GM18951 (cell line): ENCODE measurements at regions not wholly inside any gene's neighbourhood (a gene's known extent, or its start where the extent isn't known, plus 50 kb on each side); places are given as distances from the start of the nearest gene placed in this dataset.

Experiments used
- POLR2A ChIP-seq: IDR thresholded peaks from 4 replicates; pipeline ENCODE4 v1.6.1; 2011; ENCODE audit warnings: mild to moderate bottlenecking; ENCODE audit not compliant: insufficient read length, insufficient read depth; ENCODE audit errors: extremely low read depth
- in situ Hi-C: fragments of 300-500 bp; cut with MboI; formaldehyde crosslinking; loops from one replicate; pipeline ENCODE4 v1.12.0; 2022; ENCODE audit warnings: low sequenced_read_pairs, mixed read lengths, inconsistent platforms; ENCODE audit not compliant: unreplicated experiment

DNA sequence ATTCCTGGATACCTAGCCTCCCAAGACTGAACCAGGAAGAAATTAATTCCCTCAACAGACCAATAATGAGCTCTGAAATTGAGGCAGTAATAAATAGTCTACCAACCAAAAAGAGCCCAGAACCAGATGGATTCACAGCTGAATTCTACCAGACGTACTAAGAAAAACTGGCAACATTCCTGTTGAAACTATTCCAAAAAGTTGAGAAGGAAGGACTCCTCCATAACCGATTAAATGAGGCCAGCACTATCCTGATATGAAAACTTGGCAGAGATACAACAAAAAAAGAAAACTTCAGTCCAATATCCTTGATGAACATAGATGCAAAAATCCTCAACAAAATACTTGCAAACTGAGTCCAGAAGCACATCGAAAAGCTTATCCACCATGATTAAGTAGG lies 392.5 kb upstream of the GRAMD2B start:
- in situ Hi-C loops, result no loop called here
- no peak for TF ChIP-seq POLR2A

DNA sequence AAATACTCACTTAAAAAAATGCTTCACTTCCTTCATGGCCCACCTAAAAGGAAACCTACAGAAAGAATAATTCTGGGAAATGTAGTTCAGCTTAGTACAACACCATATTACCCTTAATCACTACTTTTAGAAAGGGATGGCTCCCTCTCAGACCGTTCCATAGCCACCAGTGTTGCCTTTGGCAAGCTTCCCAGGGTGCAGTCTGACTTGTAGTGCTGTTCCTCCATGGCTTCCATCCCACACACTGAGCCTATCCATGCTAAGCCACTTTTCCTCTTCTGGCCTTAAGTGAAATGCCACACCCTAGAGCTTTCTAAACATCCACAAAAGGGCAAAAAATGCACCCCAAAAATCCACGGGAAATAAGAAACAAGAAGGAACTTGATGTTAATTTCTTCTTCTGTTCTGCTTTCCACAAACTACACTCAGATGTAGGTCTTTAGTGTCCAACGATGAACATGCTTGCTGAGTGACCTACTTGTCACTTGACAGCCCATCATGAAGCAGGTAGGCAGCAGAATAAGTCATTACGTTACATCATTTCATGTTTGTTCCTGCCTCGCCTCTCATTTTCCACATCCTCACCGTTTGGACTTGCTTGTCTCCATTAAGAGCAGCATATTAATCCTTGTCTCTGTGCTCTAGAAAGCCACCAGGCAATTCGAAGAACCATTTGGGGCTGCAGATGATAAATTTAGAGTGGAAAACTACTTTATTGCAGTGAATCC lies 391.1 kb upstream of the GRAMD2B start:
- in situ Hi-C loops, result no loop called here
- no peak for TF ChIP-seq POLR2A

DNA sequence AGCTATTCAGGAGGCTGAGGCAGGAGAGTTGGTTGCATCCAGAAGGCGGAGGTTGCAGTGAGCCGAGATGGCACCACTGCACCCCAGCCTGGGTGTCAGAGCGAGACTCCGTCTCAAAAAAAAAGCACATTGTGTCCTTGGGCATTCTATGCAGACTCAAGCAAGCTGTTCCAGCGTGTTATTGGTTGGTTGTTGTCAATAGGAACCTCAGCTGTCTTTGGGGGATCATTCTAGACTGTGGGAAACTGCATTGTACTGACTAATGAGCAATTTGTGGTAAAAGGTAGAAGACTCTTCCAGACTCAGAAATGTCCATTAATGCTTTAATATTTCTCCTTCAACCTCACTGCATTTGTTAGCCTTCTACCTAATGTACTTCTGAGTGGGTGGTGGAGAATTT lies 379.5 kb upstream of the GRAMD2B start:
- TF ChIP-seq POLR2A, result no peak
- in situ Hi-C loops, result no loop called here

DNA sequence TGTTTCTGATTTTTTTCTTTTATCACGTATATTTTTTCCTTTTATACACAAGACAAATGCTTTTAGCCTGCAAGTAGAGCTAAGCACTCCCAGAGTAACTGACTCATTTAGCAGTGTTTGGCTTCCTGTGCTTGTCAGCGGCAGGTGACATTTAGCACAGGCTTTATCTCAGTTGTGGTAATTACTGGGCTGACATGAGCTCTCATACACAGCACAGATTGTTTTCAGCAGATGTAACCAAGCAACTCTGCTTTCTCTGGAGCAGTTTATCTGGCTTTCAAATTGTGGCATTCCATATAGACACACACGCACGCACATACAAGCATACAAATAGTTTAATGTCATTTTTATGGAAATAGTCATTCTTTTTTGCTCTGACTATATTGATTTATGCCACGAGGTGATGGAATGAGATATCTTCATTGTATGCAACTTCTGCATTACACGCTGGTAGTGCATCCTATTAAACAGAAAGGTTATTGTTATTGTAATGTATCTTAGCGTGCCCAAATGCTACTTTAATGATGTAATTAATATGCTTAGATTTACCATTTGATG lies 379.0 kb upstream of the GRAMD2B start:
- TF ChIP-seq POLR2A, result no peak
- in situ Hi-C loops, result no loop called here

DNA sequence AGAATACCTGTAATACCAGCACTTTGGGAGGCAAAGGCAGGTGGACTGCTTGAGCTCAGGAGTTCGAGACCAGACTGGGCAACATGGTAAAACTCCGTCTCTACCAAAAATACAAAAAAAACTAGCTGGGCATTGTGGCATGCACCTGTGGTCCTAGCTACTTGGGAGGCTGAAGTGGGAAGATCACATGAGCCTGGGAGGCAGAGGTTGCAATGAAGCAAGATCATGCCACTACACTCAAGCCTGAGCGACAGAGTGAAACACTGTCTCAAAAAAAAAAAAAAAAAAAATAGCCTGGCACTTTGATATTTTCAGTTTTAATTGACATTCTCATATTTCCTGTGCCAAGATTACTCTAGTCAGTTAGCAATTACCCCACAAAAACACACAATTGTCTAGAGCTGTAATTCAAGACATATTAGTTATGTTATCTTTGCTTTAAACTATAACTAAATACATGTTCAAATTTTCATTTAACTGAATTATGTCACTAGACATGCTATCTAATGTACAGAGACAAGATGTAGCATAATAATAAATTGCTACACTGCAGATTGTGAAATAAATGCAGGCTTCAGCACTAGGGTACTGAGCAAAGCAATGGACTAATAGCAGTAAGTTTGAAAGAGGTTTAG lies 378.2 kb upstream of the GRAMD2B start:
- no peak for TF ChIP-seq POLR2A
- in situ Hi-C loops, result no loop called here

DNA sequence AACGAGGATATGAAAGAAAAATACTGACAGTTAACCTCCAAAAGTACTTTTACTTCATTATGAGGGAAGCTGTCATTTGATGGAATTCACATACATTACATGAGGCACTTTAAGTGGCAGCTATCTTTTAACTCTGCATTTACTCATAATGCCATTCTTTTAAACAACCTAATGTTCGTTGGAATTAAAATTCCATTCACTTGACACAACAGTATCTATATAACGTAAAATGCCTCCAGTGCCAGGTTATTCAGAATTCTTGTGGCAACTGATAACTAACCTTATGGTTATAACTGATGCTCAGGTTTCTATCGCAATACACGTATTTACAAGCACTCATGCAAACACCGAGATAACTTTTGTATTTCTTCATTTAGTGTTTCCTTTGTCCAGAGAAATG lies 376.9 kb upstream of the GRAMD2B start:
- TF ChIP-seq POLR2A, result no peak
- in situ Hi-C loops, result no loop called here

DNA sequence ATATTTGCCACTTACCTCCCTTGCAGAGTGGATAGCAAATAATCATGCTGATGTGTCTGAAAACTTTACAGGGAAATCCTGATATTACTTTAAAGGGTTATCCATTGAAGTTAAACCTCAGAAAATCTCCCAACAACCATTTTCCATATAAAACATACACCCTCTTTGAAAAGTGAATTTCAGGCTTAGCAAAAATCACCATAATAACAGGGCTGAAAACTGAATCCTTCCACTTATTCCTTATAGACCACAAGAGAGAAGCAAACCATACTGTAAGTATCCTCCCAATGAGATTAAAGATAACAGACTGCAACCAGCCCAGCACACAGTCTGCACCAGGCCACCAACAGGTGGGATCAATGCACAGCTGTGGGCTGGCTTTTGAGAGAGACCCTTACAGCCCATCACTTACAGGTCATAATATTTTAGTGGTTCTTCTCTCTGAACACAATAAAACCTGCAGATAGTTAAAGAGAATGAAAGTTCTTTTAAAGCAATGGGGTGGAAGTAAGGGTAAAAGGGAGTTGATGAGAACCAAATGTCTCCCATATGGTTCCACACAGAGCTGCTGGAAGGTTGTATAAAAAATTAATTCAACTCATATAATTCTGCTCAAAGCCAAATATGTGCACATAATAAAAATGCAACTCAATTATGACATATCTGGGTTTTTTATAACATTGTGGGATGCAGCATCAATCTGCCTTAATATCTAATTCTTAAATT lies 376.2 kb upstream of the GRAMD2B start:
- TF ChIP-seq POLR2A, result no peak
- in situ Hi-C loops, result no loop called here

DNA sequence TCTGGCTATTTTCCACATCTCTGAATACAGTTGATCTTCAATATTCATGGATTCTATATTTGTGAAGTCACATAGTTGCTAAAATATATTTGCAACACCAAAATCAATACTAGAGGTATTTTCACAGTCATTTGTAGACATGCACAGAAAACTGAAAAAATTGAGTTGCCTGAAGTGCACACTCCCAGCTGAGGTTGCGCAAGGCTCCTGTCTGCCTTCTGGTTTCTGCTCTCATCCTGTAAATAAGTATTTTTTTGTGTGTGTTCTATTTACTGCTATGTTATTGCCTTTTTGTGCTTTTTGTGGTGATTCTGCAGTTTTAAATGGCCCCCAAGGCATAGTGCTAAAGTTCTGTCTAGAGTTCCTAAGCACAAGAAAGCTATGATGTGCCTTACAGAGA lies 371.1 kb upstream of the GRAMD2B start:
- in situ Hi-C loops, result no loop called here

DNA sequence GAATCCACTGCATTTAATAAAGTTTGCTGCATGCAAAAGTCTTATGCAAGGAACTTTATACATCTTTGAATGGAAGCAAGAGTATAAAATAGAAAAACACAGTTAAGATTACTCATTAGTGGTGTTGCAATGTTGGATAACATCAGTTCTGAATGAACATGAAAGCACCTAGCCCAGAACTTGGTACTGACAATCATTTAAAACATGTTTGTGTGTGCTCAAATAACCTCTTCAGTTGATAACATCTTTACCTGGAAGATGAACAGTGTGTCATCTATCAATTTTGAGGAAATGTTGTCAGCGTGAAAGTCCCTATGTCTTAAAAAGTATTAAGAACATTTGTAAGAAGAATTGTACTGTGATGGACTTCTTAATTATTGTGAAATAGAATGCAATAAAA lies 370.4 kb upstream of the GRAMD2B start:
- TF ChIP-seq POLR2A, result no peak
- in situ Hi-C loops, result no loop called here

More for the DNA sequence above, 371.1 kb upstream of the GRAMD2B start:
- TF ChIP-seq POLR2A, result no peak

DNA sequence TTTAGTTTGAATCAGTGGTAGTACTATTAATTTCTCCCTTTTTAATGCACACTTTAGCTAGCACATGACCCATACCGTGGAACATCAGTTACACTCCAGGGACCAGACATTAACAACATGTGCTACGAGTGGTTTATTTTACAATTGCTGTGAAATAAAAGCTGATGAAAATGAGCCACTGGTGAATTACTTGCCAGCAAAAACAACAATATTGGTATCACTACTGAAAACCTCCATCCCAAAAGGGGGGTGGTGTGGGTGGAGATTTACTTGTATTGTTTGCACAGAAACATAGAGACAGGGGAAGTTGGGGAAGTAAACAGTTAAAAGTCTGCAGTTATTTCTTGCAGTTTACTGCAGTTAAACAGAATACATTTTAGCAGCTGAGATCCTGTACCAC lies 369.6 kb upstream of the GRAMD2B start:
- no peak for TF ChIP-seq POLR2A
- in situ Hi-C loops, result no loop called here

DNA sequence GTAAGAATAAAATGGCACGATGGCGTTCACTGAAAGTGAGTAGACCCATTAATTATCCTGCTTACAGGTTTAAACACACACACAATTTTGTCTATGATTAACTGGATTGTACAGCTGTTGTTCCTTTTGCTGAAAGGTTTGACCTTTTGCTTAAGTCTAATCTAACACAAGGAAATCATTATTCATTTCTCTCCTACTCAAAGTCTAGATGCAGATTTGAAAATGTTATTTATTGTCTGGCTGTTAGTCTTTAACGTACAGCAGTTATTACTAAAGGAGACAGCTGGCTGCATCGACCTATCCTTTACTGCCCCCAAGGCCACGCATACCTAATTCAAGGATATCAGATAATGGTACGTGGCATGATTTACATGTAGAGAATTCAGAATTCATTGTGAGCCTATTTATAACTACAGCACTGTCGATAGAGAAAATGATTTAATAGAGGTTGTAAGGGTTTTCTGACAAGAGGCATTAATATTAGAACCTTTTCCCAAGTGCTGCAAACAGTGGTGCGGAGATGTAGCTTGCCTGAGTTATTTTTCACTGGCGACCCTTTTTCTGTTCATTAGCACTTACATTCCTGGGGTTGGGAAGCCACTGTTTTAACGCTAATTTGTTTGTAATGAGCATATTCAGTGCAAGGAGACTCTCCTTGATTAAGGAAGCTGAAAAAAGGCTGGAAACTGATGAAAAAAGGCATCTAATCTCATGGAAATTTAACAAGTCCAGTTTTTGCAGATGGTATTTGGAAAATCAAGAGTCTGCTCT lies 368.4 kb upstream of the GRAMD2B start:
- in situ Hi-C loops, result no loop called here
- TF ChIP-seq POLR2A, result no peak

DNA sequence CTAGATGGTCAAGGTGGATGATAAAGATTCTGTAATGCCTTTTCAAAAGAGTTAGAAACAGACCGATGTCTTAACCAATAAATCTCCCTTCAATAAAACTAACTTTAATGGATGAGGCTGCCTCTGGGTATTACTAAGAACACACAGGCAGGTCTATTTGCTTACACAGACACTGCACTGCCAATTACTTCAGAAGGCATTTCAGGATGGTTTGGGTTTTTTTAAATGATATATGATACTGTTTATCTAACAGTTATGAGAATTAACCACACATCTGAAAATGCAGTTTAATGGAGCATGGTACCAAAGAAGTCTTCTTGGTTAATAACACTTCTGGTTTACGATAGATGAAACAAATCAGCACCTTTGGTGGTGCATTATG lies 367.9 kb upstream of the GRAMD2B start:
- TF ChIP-seq POLR2A, result no peak
- in situ Hi-C loops, result no loop called here

DNA sequence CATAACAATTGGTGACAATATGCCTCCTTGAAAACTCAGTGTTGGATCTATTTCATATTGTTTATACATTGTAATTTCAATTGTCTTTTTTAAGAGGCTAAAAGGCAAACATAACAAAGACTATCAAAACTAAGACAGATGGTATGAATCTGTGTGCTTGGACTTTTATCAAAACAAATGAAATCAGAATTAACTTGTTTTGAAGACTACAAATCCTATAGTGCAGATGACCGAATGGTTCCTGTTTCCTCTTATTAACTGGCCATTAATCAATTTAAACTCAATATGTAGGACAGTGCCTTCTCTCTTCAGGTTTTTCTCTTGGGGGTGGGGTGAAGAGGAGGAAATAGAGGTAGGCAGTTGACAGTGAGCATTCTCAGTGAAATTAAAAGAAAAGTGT lies 366.9 kb upstream of the GRAMD2B start:
- no peak for TF ChIP-seq POLR2A
- in situ Hi-C loops, result no loop called here
